ENCODE measurements at regions not wholly inside any gene's neighbourhood (a gene's known extent, or its start where the extent isn't known, plus 50 kb on each side); places are given as distances from the start of the nearest gene placed in this dataset.

DNA sequence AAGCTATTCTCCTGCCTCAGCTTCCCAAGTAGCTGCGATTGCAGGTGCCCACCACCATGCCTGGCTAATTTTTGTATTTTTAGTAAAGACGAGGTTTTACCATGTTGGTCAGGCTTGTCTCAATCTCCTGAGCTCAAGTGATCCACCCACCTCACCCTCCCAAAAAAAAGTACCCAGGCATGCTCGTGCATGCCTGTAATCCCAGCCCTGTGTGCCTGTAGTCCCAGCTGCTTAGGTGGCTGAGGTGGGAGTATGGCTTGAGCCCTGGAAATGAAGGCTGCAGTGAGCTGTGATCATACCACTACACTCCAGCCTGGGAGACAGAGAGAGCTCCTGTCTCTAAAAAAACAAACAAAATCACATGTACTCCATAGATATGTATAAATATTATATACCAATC, 176.5 kb downstream of the SOX2 start:
- DNase-seq (ENCODE audit: low read depth) (no peak), FAIRE-seq (no peak)
- H3K4me2 ChIP-seq (ENCODE audit: low read length), result no peak overlapping the region
- no peaks in the 10 kb centered on the region for H3K9me3 Mint-ChIP-seq (ENCODE audit: unreplicated experiment)
- H3K36me3 Mint-ChIP-seq (ENCODE audit: low read depth, unreplicated experiment), result no peaks in the 10 kb centered on the region
- no peaks in the 10 kb centered on the region for H3K79me2 ChIP-seq (ENCODE audit: insufficient read depth, low read length)
- H3K4me3 ChIP-seq (ENCODE audit: insufficient read depth, low read depth, low read length), result no peak overlapping the region
- H2AFZ ChIP-seq (ENCODE audit: low read depth, low read length), result no peak overlapping the region
- no peaks in the 10 kb centered on the region for H3K36me3 ChIP-seq (ENCODE audit: insufficient read depth, low read length)
- no peak overlapping the region for H3K4me3 Mint-ChIP-seq (ENCODE audit: unreplicated experiment)
- peaks cover 3% of the 10 kb centered on the region for H3K9me3 ChIP-seq (ENCODE audit: insufficient read depth, low read depth, low read length)
- peaks cover 4% of the 10 kb centered on the region for H3K27me3 Mint-ChIP-seq (ENCODE audit: low read depth, unreplicated experiment)
- H3K27ac ChIP-seq (ENCODE audit: low read depth, low read length), result no peak overlapping the region
- TF ChIP-seq, protein P1, sequence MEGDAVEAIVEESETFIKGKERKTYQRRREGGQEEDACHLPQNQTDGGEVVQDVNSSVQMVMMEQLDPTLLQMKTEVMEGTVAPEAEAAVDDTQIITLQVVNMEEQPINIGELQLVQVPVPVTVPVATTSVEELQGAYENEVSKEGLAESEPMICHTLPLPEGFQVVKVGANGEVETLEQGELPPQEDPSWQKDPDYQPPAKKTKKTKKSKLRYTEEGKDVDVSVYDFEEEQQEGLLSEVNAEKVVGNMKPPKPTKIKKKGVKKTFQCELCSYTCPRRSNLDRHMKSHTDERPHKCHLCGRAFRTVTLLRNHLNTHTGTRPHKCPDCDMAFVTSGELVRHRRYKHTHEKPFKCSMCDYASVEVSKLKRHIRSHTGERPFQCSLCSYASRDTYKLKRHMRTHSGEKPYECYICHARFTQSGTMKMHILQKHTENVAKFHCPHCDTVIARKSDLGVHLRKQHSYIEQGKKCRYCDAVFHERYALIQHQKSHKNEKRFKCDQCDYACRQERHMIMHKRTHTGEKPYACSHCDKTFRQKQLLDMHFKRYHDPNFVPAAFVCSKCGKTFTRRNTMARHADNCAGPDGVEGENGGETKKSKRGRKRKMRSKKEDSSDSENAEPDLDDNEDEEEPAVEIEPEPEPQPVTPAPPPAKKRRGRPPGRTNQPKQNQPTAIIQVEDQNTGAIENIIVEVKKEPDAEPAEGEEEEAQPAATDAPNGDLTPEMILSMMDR (IDR thresholded peaks at IDR 0.05; ENCODE audit: insufficient read depth, low read depth, low read length), result no peak
- TF ChIP-seq EZH2 (IDR thresholded peaks at IDR 0.05; ENCODE audit: insufficient read depth, low read length), result no peak
- H3K27ac Mint-ChIP-seq (ENCODE audit: unreplicated experiment), result no peak overlapping the region
- H4K20me1 ChIP-seq (ENCODE audit: insufficient read depth, low read length), result no peaks in the 10 kb centered on the region
- peaks cover 14% of the 10 kb centered on the region for H3K4me1 Mint-ChIP-seq (ENCODE audit: low read depth, unreplicated experiment)
- H3K4me1 ChIP-seq (ENCODE audit: insufficient read depth, low read length), result no peaks in the 10 kb centered on the region
- no peak overlapping the region for H3K9ac ChIP-seq (ENCODE audit: low read length)
- H3K27me3 ChIP-seq (ENCODE audit: insufficient read depth, low read length), result no peaks in the 10 kb centered on the region

DNA sequence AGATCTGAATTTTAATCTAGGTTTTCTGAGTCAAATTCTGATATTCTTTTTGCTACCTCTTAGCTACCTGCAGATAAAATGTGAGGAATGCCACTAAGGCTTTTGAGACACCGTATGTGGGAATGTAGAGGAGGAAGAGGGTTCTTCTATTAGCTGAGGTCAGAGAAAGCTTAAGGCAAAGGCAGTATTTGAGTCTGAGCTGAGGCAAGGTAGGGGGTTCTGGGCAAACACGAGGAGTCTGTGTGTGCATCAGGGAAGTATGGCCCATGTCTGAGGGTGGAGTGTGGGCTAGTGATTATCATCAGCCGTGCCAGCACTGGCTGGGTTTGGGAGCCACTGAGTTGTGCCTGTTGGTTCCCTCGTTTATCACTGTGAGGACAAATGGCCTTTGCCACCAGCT, 181.1 kb downstream of the SOX2 start:
- TF ChIP-seq EZH2 (IDR thresholded peaks at IDR 0.05; ENCODE audit: insufficient read depth, low read length), result no peak
- TF ChIP-seq, protein P1 (IDR thresholded peaks at IDR 0.05; ENCODE audit: insufficient read depth, low read depth, low read length), result no peak
- Histone ChIP-seq H3K9me3 (ENCODE audit: insufficient read depth, low read depth, low read length) (peaks cover 3% of the 10 kb centered on the region), H4K20me1 (ENCODE audit: insufficient read depth, low read length) (no peaks in the 10 kb centered on the region), H3K27ac (ENCODE audit: low read depth, low read length) (no peak overlapping the region), H3K4me2 (ENCODE audit: low read length) (no peak overlapping the region), H2AFZ (ENCODE audit: low read depth, low read length) (no peak overlapping the region), H3K4me1 (ENCODE audit: insufficient read depth, low read length) (no peaks in the 10 kb centered on the region), H3K9ac (ENCODE audit: low read length) (no peak overlapping the region), H3K27me3 (ENCODE audit: insufficient read depth, low read length) (no peaks in the 10 kb centered on the region), H3K4me3 (ENCODE audit: insufficient read depth, low read depth, low read length) (no peak overlapping the region), H3K79me2 (ENCODE audit: insufficient read depth, low read length) (no peaks in the 10 kb centered on the region), H3K36me3 (ENCODE audit: insufficient read depth, low read length) (no peaks in the 10 kb centered on the region)
- Mint-ChIP-seq H3K27me3 (ENCODE audit: low read depth, unreplicated experiment) (peaks cover 16% of the 10 kb centered on the region), H3K9me3 (ENCODE audit: unreplicated experiment) (no peaks in the 10 kb centered on the region), H3K36me3 (ENCODE audit: low read depth, unreplicated experiment) (no peaks in the 10 kb centered on the region), H3K27ac (ENCODE audit: unreplicated experiment) (no peak overlapping the region), H3K4me1 (ENCODE audit: low read depth, unreplicated experiment) (peaks cover 5% of the 10 kb centered on the region), H3K4me3 (ENCODE audit: unreplicated experiment) (no peak overlapping the region)
- DNase-seq (ENCODE audit: low read depth) (no peak), FAIRE-seq (no peak)

DNA sequence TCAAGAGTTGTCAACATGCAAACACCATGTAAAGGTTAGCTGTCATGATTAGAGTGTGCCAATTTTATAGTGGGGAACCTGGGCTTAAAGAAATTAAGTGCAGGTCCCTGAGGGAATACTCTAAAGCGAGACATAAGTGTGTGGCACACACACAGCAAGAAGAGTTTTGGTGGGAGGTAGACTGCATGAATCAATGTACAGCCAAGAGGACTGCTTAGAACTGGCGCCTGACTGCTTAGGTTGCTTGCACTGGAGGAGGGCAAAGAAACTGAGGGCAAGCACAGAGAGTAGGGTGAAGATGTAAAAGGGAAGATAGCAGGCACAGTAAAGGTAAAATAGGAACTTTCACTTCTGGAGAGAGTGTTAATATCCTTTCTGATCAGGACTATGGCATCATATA, 184.9 kb downstream of the SOX2 start:
- no peak overlapping the region for H3K4me3 Mint-ChIP-seq (ENCODE audit: unreplicated experiment)
- no peaks in the 10 kb centered on the region for H3K79me2 ChIP-seq (ENCODE audit: insufficient read depth, low read length)
- no peak overlapping the region for H3K4me2 ChIP-seq (ENCODE audit: low read length)
- peaks cover 6% of the 10 kb centered on the region for H3K4me1 Mint-ChIP-seq (ENCODE audit: low read depth, unreplicated experiment)
- no peaks in the 10 kb centered on the region for H3K9me3 Mint-ChIP-seq (ENCODE audit: unreplicated experiment)
- peaks cover 3% of the 10 kb centered on the region for H3K27me3 ChIP-seq (ENCODE audit: insufficient read depth, low read length)
- no peak overlapping the region for H2AFZ ChIP-seq (ENCODE audit: low read depth, low read length)
- H4K20me1 ChIP-seq (ENCODE audit: insufficient read depth, low read length), result no peaks in the 10 kb centered on the region
- no peaks in the 10 kb centered on the region for H3K36me3 Mint-ChIP-seq (ENCODE audit: low read depth, unreplicated experiment)
- no peaks in the 10 kb centered on the region for H3K36me3 ChIP-seq (ENCODE audit: insufficient read depth, low read length)
- H3K9me3 ChIP-seq (ENCODE audit: insufficient read depth, low read depth, low read length), result no peaks in the 10 kb centered on the region
- H3K27ac ChIP-seq (ENCODE audit: low read depth, low read length), result no peak overlapping the region
- no peak for DNase-seq (ENCODE audit: low read depth)
- H3K27me3 Mint-ChIP-seq (ENCODE audit: low read depth, unreplicated experiment), result peaks cover 16% of the 10 kb centered on the region
- H3K4me1 ChIP-seq (ENCODE audit: insufficient read depth, low read length), result no peaks in the 10 kb centered on the region
- FAIRE-seq, result no peak
- H3K4me3 ChIP-seq (ENCODE audit: insufficient read depth, low read depth, low read length), result no peak overlapping the region
- H3K27ac Mint-ChIP-seq (ENCODE audit: unreplicated experiment), result no peak overlapping the region
- TF ChIP-seq EZH2 (IDR thresholded peaks at IDR 0.05; ENCODE audit: insufficient read depth, low read length), result no peak
- TF ChIP-seq, protein P1 (IDR thresholded peaks at IDR 0.05; ENCODE audit: insufficient read depth, low read depth, low read length), result no peak
- no peak overlapping the region for H3K9ac ChIP-seq (ENCODE audit: low read length)

Measured in astrocyte (in vitro differentiated cells and primary cell).